ENCODE measurements at regions not wholly inside any gene's neighbourhood (a gene's known extent, or its start where the extent isn't known, plus 50 kb on each side); places are given as distances from the start of the nearest gene placed in this dataset.

GRCh38 chr2:62430146-62430545 lies 75.8 kb downstream of the TMEM17 start:
- Histone ChIP-seq H3K4me2 (ENCODE audit: low read length) (no peak overlapping the region), H3F3A (ENCODE audit: insufficient read depth, low read length, poor library complexity, severe bottlenecking) (no peaks in the 10 kb centered on the region), H4K20me1 (ENCODE audit: insufficient read depth) (no peaks in the 10 kb centered on the region), H3K9me3 (ENCODE audit: low read length) (peaks cover 3% of the 10 kb centered on the region), H3K27ac (ENCODE audit: low read length) (no peak overlapping the region), H3K36me3 (ENCODE audit: insufficient read depth, low read length) (no peaks in the 10 kb centered on the region), H3K79me2 (replicated peaks; ENCODE audit: insufficient read depth, low read length) (no peaks in the 10 kb centered on the region), H2AFZ (ENCODE audit: low read depth, low read length) (no peak overlapping the region), H3K27me3 (ENCODE audit: insufficient read depth, low read depth, low read length) (no peaks in the 10 kb centered on the region), H3K4me3 (ENCODE audit: low read length) (no peak overlapping the region), H3K9me2 (ENCODE audit: insufficient read depth, low read length) (no peaks in the 10 kb centered on the region), H3K9ac (ENCODE audit: low read length) (no peak overlapping the region)
- TF ChIP-seq TAF1 (IDR thresholded peaks at IDR 0.05; ENCODE audit: low read depth) (no peak), RAD21 (conservative IDR thresholded peaks at IDR 0.05) (no peak), EZH2 (IDR thresholded peaks at IDR 0.05; ENCODE audit: borderline replicate concordance, insufficient read depth, low read length, poor library complexity, severe bottlenecking) (no peak), EP300 (conservative IDR thresholded peaks at IDR 0.05; ENCODE audit: poor library complexity, severe bottlenecking) (no peak), CTCF (IDR thresholded peaks at IDR 0.05; ENCODE audit: poor library complexity, severe bottlenecking) (no peak), POLR2AphosphoS5 (IDR thresholded peaks at IDR 0.05) (no peak), SMC3 (conservative IDR thresholded peaks at IDR 0.05; ENCODE audit: poor library complexity) (no peak)
- TF ChIP-seq, protein P1, sequence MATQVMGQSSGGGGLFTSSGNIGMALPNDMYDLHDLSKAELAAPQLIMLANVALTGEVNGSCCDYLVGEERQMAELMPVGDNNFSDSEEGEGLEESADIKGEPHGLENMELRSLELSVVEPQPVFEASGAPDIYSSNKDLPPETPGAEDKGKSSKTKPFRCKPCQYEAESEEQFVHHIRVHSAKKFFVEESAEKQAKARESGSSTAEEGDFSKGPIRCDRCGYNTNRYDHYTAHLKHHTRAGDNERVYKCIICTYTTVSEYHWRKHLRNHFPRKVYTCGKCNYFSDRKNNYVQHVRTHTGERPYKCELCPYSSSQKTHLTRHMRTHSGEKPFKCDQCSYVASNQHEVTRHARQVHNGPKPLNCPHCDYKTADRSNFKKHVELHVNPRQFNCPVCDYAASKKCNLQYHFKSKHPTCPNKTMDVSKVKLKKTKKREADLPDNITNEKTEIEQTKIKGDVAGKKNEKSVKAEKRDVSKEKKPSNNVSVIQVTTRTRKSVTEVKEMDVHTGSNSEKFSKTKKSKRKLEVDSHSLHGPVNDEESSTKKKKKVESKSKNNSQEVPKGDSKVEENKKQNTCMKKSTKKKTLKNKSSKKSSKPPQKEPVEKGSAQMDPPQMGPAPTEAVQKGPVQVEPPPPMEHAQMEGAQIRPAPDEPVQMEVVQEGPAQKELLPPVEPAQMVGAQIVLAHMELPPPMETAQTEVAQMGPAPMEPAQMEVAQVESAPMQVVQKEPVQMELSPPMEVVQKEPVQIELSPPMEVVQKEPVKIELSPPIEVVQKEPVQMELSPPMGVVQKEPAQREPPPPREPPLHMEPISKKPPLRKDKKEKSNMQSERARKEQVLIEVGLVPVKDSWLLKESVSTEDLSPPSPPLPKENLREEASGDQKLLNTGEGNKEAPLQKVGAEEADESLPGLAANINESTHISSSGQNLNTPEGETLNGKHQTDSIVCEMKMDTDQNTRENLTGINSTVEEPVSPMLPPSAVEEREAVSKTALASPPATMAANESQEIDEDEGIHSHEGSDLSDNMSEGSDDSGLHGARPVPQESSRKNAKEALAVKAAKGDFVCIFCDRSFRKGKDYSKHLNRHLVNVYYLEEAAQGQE (IDR thresholded peaks at IDR 0.05; ENCODE audit: borderline replicate concordance): no peak

DNA sequence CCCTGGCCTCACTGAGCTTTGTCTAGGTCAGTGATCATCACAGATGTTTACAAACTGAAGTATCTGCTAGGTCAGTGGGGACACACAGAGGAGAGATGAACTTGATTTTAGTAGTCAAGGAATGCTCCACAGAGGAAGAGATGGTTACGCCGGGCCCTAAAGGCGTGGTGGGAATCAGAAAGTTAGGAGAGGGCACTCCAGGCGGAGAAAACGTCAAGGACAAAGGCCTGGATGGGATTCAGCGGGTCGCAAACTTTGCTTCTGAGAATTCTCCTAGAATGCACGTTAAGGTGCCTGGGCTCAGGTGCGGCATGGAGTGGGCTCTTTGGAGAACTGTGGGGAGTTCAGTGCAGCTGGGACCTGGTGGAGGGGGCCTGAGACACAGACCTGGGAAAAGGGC lies 78.8 kb downstream of the TMEM17 start:
- no peaks in the 10 kb centered on the region for H3K79me2 ChIP-seq (replicated peaks; ENCODE audit: insufficient read depth, low read length)
- H3K9ac ChIP-seq (ENCODE audit: low read length): no peak overlapping the region
- TF ChIP-seq, protein P1 (IDR thresholded peaks at IDR 0.05; ENCODE audit: borderline replicate concordance): no peak
- TF ChIP-seq CTCF (IDR thresholded peaks at IDR 0.05; ENCODE audit: poor library complexity, severe bottlenecking) (no peak), MXI1 (conservative IDR thresholded peaks at IDR 0.05; ENCODE audit: poor library complexity, severe bottlenecking) (no peak), TAF1 (IDR thresholded peaks at IDR 0.05; ENCODE audit: low read depth) (no peak), EZH2 (IDR thresholded peaks at IDR 0.05; ENCODE audit: borderline replicate concordance, insufficient read depth, low read length, poor library complexity, severe bottlenecking) (no peak), RAD21 (conservative IDR thresholded peaks at IDR 0.05) (no peak), POLR2AphosphoS5 (IDR thresholded peaks at IDR 0.05) (no peak), SMC3 (conservative IDR thresholded peaks at IDR 0.05; ENCODE audit: poor library complexity) (no peak), EP300 (conservative IDR thresholded peaks at IDR 0.05; ENCODE audit: poor library complexity, severe bottlenecking) (no peak)
- no peak overlapping the region for H3K27ac ChIP-seq (ENCODE audit: low read length)
- no peak overlapping the region for H3K4me3 ChIP-seq (ENCODE audit: low read length)
- no peaks in the 10 kb centered on the region for H3K36me3 ChIP-seq (ENCODE audit: insufficient read depth, low read length)
- peaks cover 3% of the 10 kb centered on the region for H3K9me3 ChIP-seq (ENCODE audit: low read length)
- no peaks in the 10 kb centered on the region for H3K9me2 ChIP-seq (ENCODE audit: insufficient read depth, low read length)
- no peaks in the 10 kb centered on the region for H3F3A ChIP-seq (ENCODE audit: insufficient read depth, low read length, poor library complexity, severe bottlenecking)
- H3K4me2 ChIP-seq (ENCODE audit: low read length): no peak overlapping the region
- H3K27me3 ChIP-seq (ENCODE audit: insufficient read depth, low read depth, low read length): no peaks in the 10 kb centered on the region
- H4K20me1 ChIP-seq (ENCODE audit: insufficient read depth): no peaks in the 10 kb centered on the region
- H2AFZ ChIP-seq (ENCODE audit: low read depth, low read length): no peak overlapping the region
